B cell (primary cell): ENCODE measurements at regions not wholly inside any gene's neighbourhood (a gene's known extent, or its start where the extent isn't known, plus 50 kb on each side); places are given as distances from the start of the nearest gene placed in this dataset.

Experiments used
- CTCF ChIP-seq: fragments of 200-600 bp; IDR thresholded peaks from one replicate; pipeline ENCODE4 v1.8.0; 2022; ENCODE audit warnings: antibody characterized with exemption, mild to moderate bottlenecking
- EZH2 ChIP-seq: IDR thresholded peaks from 2 replicates; pipeline ENCODE4 v1.6.1; 2012; ENCODE audit warnings: borderline replicate concordance, low read depth, mild to moderate bottlenecking, moderate library complexity, low read length; ENCODE audit not compliant: insufficient read depth, poor library complexity, severe bottlenecking

- TF ChIP-seq CTCF, result no peak
- no peak for TF ChIP-seq EZH2
These were observed 155.6 kb downstream of the PCDH7 start for GRCh38 chr4:30875658-30876269.
